NCI-H1105 treated with DMSO at 0.1 percent for 48 hours (cell line): ENCODE measurements at regions not wholly inside any gene's neighbourhood (a gene's known extent, or its start where the extent isn't known, plus 50 kb on each side); places are given as distances from the start of the nearest gene placed in this dataset.

Experiments
- DNase-seq: peaks from one replicate; lab custom pipeline; 2025; lab: John Stamatoyannopoulos, UW

- no peak for DNase-seq
Measured at GRCh38 chr1:229063154-229063773, 207.6 kb upstream of the RAB4A start.

- no peak for DNase-seq
Measured at GRCh38 chr1:229064320-229065168, 206.4 kb upstream of the RAB4A start.

GRCh38 chr1:229065613-229066012, 205.3 kb upstream of the RAB4A start:
- DNase-seq: no peak

GRCh38 chr1:229066591-229066990, 204.3 kb upstream of the RAB4A start:
- DNase-seq: no peak

- DNase-seq: no peak
Measured at GRCh38 chr1:229067546-229067945, 203.4 kb upstream of the RAB4A start.

GRCh38 chr1:229068270-229068987, 202.5 kb upstream of the RAB4A start:
- no peak for DNase-seq

- no peak for DNase-seq
Measured at GRCh38 chr1:229069176-229069575, 201.7 kb upstream of the RAB4A start.

GRCh38 chr1:229070168-229070567, 200.7 kb upstream of the RAB4A start:
- DNase-seq: peak; percentile 86

- no peak for DNase-seq
Measured at GRCh38 chr1:229073251-229073650, 197.7 kb upstream of the RAB4A start.

GRCh38 chr1:229075217-229075616, 195.7 kb upstream of the RAB4A start:
- no peak for DNase-seq

- DNase-seq: peak; percentile 30
Measured at GRCh38 chr1:229075716-229076115, 195.2 kb upstream of the RAB4A start.

- no peak for DNase-seq
Measured at GRCh38 chr1:229076195-229076594, 194.7 kb upstream of the RAB4A start.

GRCh38 chr1:229079016-229079595, 191.8 kb upstream of the RAB4A start:
- no peak for DNase-seq

GRCh38 chr1:229080361-229080760, 190.6 kb upstream of the RAB4A start:
- DNase-seq: no peak

GRCh38 chr1:229085291-229085690, 185.6 kb upstream of the RAB4A start:
- DNase-seq: no peak

- DNase-seq: no peak
Measured at GRCh38 chr1:229086091-229086490, 184.8 kb upstream of the RAB4A start.

GRCh38 chr1:229086686-229087085, 184.2 kb upstream of the RAB4A start:
- no peak for DNase-seq

GRCh38 chr1:229087339-229087738, 183.6 kb upstream of the RAB4A start:
- DNase-seq: no peak

GRCh38 chr1:229087906-229088305, 183.0 kb upstream of the RAB4A start:
- no peak for DNase-seq

GRCh38 chr1:229088711-229089110, 182.2 kb upstream of the RAB4A start:
- no peak for DNase-seq

- DNase-seq: no peak
Measured at GRCh38 chr1:229089586-229090208, 181.2 kb upstream of the RAB4A start.

GRCh38 chr1:229091721-229092136, 179.2 kb upstream of the RAB4A start:
- DNase-seq: no peak
